Stimulated activated CD8-positive, alpha-beta memory T cell treated with anti-CD3 and anti-CD28 coated beads, Interleukin-15, amount 100 ng/mL, for 48 hours (primary cell): ENCODE measurements at regions not wholly inside any gene's neighbourhood (a gene's known extent, or its start where the extent isn't known, plus 50 kb on each side); places are given as distances from the start of the nearest gene placed in this dataset.
"Not testable (repeated sequence)": the region's sequence is repeated elsewhere in the genome, so short reads cannot be mapped to it uniquely, and the experiment has no call there.

Source experiments
- DNase-seq, 2 donors: peaks; one replicate each; pipeline ENCODE4 v3.0.0-alpha.2; 2020; ENCODE audit warnings: low read depth in 2 of 2

DNA sequence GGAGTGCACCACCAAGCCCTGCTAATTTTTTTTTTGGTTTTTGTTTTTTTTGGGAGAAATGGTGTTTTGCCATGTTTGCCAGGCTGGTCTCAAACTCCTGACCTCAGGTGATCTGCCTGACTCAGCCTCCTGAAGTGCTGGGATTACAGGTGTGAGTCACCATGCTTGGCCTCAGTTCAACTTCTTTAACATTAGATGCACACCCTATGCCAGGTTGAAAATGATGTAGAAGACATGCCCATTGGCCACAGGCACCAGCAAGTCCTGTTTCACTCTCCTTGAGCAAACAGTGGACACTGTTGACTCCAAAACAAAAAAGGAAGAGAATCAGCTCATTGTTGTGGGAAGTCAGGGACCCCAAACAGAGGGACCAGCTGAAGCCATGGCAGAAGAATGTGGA, 1205.3 kb downstream of the REEP3 start:
- DNase-seq = no peak

DNA sequence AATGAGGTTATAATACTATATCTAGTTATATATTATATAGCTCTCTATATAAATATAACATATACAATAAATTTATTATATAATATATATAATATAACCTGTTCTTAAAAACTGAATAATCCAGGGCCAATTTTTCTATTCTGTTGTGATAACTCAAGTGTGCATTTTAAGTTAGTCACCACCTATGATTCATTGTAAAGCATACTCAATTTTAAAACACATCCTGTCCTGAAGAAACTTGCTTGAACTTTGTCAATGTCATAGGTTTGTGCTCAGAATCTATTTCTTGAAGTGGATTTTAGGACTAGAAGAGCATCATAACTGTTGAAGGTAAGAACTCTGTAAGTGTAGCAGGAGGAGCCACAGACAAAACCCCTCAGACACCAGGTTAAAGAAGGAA, 1209.8 kb downstream of the REEP3 start:
- DNase-seq = no peak

DNA sequence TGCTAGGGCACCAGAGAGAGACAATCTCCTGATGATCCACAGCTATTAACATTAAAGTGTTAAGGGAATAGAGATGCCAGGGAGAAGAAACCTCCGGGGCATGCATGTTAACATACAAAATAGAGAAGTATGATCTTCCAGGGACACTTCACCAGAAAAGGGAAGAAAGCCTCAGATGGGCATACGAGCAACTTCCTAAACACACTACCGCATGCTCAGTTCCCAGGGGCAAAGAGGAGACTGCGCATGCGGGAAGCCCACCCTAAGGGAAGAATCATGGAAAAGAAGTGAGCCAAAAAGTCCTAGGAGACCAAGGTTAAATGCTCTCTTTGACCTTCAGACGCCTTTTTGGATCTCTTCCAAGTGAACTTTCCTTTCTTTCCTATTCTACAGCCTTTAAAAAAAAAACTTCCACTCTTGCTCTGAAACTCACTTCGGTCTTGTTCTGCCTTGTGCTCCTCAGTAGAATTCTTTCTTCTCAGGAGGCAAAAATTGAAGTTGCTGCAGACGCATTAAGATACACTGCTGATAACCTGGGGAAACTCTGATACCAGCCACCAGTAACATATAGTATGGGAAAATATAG, 1211.3 kb downstream of the REEP3 start:
- DNase-seq = no peak

DNA sequence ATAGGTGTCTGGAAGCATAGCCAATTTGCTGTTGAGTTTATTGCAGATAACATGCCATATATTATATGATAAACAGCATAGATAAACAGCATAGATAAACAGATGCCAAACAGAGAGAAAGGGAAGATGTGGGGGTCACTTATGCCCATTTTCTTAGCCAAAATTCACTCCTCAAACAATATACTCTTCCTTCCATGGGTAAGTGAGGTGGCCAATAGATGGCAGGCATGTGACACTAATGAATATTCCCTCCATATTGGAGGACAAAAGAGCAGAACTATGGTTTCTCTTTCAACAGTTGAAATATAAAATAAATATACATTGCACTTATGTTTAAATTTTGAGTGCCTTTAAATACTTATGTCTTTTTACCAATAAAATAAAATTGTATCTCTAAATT, 1212.8 kb downstream of the REEP3 start:
- no peak for DNase-seq

DNA sequence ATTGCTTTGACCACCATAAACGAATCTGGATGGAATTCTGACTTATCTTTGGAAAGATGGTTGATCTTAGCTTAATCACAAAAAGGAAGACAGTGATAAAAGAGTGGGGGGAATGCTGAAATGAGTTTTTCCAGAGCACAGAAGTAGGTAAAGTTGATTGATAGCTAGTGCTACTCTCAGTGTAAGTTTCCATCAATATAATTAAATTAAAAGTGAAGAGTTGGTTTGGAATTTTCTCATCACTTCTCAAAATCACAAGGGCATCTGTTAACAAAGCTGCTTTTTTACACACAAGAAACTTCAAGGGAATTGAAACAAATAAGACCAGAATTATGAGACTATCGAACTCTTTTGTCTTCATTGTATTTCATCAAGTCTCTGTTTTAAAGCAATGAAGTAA, 1217.3 kb downstream of the REEP3 start:
- no peak for DNase-seq

DNA sequence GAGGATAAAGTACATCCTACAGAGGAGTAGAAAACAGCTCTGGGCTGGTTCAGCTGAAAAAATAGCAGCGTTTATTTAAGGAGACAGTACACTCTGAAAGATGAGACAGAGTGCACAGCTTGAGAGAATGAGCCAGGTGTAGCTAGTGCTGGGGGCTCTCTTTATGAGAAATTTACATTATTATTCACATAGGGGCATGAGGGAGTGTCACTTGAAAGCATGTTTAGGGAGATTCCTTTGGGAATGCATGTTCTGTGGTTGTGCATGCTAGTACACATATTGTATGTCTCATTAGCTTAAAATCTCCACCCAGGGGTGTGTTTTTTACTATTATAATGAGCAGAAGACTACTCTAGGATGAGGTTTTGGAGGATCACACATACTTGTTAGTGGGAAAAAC, 1224.4 kb downstream of the REEP3 start:
- DNase-seq = no peak

DNA sequence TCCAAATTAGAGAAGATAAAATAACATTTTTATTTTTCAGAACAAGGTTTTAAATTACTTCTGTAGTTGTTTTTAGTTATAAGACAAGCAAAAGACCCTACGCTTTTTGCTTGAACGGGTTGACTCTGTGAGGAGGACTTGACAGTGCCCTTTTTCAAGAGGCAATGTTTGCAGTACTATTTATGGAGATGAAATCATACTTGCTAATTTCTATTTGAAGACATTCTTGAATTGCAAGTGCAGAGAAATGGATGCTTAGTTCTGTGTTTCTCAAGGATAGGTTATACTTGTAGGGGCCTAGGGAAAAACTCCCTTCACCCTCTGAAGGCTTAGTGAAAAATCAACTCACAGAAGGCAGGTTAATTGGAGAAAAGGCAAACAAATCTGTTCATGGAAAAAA, 1229.5 kb downstream of the REEP3 start:
- DNase-seq = no peak

DNA sequence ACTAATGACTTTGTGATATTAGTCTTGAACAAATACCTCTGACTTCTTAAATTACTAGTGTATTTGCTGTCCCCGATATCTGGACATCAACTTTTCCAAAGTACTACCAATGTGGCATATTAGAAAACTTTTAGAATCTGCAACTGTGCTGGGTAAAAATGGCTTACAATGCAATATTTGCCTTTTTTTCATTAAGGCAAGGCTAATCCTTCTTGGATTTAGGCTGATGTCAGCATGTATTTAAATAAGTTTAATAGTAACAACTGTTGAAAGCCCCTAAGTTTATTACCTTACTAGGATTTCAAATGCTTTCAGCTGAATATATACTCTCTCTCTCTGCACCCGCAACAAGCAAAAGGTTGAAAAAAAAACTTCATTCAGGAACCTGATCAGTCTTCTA, 1232.3 kb downstream of the REEP3 start:
- DNase-seq = no peak

DNA sequence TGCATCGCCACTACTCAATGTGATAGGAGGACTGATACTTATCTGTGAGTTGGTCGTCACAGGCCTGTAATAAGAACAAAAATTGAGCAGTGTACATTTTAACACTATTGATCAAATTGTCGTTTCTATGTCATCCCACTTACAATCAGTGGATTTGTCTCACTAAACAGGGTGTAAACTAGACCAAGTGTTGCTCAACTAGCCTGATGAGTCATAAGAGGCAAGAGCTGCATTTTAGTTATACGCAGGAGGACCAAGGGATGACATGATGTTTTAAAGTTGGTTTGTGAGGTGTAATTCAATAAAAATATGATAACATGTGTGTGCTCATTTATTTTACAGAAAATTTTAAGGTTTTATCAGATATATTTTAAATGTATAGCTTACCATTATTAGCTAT, 1239.2 kb downstream of the REEP3 start:
- no peak for DNase-seq

DNA sequence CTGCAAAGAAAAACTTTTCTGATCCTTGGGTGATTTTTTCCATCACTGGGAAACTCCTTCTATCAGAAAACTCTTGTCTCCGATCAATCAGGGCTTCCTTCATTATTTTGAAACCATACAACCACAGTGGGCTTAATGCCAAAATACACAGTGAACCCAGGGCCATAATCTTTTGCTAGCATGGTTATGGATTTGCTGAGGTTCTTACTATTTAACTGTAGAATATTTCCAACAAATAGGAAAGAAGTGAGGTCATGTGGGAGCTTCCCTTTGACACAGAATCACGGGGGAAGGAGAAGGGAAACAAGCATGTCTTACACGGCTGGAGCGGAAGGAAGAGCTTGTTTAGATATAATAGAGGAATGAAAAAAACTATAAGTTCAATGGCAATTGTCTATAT, 1241.7 kb downstream of the REEP3 start:
- no peak for DNase-seq

DNA sequence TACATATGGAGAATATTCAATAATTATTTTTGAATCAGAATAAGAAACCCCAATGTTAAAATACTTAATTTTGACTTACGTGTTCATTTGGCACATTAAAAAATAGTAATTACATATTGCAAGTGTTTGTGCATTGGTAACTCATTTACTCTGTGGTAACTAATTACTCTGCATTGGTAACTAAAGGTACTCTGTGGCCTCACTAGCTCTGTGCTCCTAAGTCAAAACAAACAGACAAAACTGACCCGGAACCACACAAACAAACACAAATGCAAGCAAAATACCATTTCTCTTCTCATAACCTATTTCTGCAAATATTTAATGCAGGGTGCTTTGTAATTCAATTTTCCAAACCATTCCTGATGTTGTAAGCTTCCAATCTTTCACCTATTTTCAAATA, 1244.3 kb downstream of the REEP3 start:
- no peak for DNase-seq

DNA sequence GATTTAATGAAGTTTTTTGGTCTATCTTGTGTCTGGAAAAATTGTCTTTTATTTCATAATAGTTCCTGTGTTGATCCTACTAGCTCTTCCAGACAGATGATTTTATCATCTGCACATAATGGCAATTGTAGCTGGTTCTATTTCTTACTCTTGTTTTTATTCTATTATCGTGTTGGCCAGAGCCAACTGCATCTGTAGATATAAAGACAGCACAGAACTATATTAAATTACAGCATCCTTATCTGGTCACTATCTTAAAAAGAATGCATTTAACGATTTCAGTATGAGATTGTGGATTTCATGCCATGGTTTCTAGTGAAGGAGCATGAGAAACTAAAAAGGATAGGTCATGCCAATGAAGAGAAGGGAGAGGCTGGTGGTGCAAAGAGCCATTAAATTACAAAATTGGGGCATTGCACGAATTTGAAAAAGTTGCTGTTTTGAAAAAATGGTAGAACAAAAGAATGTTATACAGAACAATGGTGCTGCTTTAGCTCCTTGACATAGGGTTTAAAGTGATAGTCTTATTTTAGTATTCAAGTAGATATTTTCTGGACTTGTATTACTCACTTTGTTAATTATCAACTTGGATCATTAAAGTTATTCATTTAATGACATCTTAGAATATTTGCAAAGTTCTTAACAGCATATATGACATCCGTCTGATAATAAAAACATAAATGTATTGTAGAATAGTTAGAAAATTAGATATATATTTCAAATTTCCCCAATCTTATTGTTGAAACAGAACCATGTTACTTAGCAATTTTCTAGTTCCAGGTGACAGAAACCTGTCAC, 1250.3 kb downstream of the REEP3 start:
- DNase-seq = no peak

DNA sequence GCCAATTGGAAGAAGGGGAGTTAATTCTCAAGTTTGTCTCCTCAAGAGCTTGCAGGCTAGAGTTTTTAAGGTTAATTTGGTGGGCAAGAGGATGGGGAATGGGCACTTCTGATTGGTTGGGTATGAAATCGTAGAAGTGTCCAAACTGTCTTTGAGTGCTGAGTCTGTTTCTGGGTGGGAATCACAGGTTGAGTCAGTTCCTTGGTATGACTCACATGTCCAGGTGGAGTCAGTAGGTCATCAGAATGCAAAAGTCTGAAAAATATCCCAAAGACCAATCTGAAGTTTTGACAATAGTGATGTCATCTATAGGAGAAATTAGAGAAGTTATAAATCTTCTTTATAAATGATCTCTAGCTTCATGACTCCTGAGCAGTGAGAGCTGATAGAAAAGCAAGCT, 1252.2 kb downstream of the REEP3 start:
- no peak for DNase-seq

DNA sequence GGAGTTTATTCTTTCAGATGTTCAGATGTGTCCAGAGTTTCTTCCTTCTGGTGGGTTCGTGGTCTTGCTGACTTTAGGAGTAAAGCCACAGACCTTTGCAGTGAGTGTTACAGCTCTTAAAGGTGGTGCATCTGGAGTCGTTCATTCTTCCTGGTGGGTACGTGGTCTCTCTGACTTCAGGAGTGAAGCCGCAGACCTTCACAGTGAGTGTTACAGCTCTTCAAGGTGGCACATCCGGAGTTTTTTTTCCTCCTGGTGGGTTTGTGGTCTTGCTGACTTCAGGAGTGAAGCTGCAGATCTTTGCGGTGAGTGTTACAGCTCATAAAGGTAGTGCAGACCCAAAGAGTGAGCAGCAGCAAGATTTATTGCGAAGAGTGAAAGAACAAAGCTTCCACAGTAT, 1263.2 kb downstream of the REEP3 start:
- not testable (repeated sequence) for DNase-seq

DNA sequence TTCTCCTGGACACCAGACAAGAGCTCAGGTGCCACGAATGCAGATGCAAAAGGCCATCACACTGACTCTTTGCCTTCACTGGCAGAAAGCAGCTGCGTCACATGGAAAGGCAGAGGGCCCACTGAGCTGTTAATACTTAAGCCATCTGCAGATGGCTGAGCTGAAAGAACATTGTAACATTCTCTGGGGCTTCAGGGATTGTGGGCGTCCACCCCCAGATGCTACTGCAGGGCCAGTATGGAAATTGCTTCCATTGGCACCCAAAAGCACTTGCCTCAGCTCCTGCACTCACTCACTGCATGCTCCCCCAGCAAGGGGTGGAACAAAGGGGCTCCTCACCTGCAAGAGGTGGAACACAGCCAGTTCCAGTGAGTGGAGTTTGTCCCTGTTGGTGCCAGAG, 1264.6 kb downstream of the REEP3 start:
- DNase-seq = no peak

DNA sequence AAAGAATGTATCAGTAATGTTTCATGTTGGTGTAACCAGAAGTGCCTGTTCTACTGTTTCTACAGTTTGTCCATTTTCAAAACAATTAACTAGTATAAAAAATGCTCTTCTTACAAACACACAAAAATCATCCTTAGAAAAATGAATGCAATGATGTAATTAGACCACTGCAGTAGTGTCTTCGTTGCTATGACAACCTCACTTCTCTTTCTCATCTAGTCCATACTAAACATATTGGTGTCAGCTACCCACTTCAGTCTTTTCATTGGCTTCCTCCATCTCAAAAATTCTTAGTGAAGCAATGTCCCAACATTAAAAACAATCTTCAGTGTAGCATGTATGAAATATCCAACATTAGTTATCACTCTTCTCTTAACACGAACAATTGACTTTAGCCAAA, 1265.8 kb downstream of the REEP3 start:
- DNase-seq = no peak

DNA sequence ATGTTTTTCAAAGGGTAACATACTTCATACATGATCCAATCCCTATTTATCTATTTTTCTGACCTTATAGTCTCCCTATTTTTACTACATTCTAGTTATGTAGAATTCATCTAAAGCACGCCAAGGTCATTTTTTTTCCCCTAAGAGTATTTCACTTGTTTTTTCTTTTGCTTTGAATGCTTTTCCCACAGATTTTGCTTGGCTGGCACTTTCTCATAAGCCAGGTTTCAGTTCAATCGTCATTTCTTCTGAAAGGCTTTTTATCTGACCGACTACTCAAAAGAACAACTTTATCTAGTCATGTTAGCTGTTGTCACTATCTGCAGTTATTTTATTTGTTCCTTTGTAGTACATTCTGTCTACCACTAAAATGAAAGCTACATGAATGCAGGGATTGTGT, 1274.6 kb downstream of the REEP3 start:
- no peak for DNase-seq

DNA sequence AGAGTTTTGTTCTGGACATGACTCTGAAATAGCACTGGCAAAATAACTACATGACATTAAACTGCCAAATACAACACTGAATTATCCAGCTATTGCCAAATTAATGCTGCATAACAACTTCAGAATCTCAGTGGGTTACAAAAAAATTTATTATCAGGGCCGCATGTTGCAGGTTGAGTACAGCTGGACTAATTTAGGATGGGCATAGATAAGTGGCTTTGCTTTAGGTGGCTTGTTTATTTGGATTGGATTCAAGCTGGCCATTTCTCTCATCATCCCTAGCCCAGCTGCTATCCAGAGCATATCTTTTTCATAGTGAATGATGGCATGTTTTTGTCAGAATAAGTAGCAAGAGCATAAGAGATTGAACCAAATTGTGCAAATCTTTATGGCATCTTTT, 1277.1 kb downstream of the REEP3 start:
- DNase-seq = no peak

DNA sequence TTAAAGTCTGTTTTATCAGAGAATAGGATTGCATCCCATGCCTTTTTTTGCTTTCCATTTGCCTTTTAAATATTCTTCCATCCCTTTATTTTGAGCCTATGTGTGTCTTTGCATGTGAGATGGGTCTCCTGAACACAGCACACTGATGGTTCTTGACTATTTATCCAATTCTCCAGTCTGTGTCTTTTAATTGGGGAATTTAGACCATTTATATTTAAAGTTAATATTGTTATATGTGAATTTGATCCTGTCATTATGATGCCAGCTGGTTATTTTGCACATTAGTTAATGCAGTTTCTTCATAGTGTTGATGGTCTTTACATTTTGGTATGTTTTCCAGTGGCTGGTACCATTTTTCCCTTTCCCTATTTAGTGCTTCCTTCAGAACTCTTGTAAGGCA, 1287.0 kb downstream of the REEP3 start:
- DNase-seq = not testable (repeated sequence)

DNA sequence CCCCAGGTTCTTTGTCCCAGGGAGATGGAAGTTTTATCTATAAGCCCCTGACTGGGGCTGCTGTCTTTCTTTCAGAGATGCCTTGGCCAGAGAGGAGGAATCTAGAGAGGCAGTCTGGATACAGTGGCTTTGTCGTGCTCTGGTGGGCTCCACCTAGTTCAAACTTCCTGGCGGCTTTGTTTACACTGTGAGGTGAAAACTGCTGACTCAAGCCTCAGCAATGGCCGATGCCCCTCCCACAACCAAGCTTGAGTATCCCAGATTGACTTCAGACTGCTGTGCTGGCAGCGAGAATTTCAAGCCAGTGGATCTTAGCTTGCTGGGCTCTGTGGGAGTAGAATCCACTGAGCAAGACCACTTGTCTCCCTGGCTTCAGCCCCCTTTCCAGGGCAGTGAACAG, 1288.8 kb downstream of the REEP3 start:
- not testable (repeated sequence) for DNase-seq

DNA sequence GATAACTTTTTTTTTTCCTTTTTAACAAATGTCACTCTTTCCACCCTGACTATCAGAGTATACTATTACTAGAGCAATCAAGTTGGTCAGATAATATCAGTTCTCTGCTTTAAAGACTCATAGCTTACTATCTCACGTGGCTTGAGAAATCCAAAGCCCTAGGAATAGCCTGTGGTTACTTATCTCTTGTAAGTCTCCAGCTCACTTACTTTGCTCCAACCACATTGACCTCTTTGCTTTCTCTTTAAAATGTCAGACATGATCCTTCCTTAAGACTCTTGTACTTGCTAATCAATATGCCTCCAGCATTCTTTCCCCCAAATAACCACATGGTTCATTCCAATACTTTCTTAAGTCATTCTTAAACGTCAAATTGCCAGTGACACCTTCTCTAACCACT, 1292.2 kb downstream of the REEP3 start:
- no peak for DNase-seq

DNA sequence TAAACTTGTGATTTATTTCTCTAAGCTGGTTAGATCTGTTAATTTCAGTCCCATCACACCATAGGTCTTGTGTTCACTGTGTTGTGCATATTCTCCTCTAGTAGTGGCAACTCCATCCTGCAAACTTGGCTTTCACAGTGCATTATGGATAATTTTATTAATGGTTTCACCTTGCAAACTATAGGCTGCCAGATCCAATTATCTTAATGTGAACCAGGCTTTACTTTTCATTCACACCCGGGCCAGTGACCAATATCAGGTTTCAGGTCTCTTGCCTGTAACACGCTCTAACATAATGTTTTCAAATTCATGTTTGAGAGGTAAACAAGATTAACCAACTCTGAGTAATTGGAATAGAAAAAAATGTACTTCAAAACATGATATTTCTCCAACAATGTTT, 1293.0 kb downstream of the REEP3 start:
- DNase-seq = no peak

DNA sequence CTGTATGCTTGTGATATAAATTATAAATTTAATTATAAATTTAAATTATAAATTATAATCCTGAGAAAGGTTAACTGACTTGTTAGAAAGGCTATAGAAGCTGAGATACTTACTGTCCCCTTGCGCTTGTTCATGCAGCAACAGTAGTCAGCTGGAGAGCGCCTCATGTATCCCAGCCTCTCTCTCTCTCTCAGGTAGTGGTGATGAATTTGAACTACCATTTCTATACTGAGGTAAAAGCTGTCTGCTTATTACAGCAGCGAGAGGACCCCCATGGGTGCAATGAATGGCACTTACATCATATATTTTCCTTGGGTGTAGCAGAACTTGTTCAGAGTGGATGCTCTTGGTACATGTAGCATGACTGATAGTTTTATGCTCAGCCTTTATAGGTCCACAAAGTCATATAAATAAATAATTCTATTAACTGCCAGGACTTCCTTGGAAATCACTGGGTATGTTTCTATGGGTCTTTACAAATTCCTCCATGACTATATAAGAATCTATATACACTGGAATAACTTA, 1308.7 kb downstream of the REEP3 start:
- no peak for DNase-seq

DNA sequence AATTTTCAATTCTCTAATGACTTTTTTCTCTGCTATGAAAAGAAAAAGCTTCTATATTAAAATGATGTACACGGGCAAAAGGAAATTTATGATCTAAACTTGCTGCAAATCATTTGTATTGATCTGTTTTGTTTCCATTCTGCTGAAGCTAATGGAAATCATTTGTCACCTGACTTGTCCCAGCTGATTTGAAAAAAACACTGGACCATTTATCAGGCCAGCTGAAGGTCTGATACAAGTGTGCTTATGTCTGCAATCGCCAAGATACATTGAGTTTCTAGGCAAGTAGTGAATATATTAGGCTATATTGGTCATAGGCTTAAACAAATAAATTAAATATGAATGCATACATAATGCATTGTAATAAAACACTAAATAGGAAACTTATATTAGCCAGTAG, 1309.7 kb downstream of the REEP3 start:
- no peak for DNase-seq
